ENCODE measurements at regions not wholly inside any gene's neighbourhood (a gene's known extent, or its start where the extent isn't known, plus 50 kb on each side); places are given as distances from the start of the nearest gene placed in this dataset.

- no peak for DNase-seq (ENCODE audit: low read depth)
Measured at GRCh38 chr1:201709564-201710295, 119.2 kb upstream of the IPO9 start.

DNA sequence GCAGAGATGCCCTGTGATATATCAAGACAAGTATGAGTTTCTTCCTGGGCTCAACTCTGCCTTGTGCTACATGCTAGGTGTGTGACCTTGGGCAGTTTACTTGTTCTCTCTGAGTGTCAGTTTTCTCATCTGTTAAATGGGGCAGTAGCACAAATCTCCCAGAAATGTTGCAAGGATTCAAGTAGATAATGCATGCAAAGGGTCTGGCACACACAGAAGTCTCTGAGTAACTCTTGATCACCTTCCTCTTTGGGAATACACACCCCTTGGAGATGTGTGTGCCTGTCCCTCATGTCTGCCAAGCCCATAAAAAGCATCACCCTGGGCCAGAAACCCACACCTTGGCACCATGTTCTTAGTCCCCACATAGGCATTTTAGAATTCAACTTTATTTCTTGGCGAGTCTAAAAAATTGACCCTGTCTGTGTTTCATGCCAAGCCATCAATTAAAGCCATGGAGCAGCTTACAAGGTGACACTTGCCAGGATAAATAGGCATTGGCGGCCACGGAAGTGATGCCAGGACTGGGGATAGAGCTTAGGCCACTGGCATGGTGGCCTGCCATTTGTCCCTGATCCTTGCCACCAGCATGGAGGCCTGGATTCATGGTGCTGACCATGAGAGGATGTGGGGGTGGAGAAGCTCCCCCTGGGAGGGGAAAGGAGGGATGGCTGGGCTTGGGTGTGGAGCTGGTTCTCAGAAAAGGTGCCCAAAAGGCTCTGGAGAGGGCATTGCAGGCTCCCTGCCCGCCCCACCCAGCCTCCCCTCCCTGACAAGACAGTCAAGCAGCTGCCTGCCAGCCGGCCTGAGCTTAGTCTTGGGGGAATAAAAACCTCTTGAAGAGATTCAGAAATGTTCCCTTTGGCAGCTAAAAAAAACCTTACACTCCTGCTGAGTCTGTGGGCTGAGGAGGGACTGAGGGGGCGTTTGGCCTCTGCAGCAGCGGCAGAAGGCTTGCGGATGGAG, 118.0 kb upstream of the IPO9 start:
- DNase-seq (ENCODE audit: low read depth): no peak

DNA sequence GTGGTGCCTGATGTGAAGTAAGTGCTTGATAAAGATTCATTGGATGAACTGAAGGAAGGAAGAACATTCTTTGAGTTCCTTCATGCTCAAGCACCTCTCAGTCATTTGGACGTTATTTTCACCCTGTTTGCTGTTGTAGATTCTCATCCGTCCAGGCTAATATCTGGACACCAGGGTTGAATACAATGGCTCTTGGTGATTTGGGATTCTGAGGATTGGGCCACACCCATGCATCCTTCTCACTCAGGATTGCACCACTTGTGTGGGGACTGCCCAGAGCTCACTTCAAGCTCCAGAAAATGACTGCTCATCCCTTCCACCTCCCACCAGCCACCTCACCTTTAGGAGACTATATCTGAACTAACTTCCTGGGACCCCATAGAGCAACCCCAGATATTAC, 117.1 kb upstream of the IPO9 start:
- no peak for DNase-seq (ENCODE audit: low read depth)

- DNase-seq (ENCODE audit: low read depth): no peak
Measured at GRCh38 chr1:201712387-201713085, 116.4 kb upstream of the IPO9 start.

- DNase-seq (ENCODE audit: low read depth): peak; percentile 91
Measured at GRCh38 chr1:201713086-201713810, 115.7 kb upstream of the IPO9 start.

DNA sequence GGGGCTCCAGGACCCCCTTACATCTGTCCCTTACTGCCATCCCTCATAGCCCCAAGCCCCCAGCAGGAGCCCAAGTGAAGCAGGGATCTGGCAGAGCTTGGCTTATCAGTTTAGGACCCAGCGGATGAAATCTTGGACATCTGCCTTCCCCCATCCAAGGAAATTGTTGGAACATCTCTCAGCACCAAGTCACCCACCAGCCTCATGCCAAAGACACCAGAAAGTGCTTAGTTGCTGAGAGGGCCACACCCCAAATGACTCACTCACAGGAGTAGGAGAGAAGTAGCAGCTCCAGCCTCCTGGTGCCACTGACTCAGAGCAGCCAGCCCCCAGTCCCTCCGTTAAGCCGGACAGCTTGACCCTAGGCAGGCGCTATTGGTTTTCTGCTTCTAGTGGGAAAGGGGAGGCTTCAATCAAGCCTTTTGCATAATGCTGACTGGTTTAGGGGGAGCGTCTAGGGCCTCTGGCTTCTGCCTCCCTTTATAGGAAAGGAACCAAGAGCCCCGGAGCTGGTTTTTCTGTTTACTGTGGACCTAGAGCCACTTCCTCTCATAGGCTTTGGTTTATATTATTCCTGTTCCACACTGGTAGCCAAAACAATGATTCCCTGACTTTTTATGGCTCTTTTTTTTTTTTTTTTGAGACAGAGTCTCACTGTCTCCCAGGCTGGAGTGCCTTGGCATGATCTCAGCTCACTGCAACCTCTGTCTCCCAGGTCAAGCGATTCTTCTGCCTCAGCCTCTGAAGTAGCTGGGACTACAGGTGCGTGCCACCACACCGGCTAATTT, 114.2 kb upstream of the IPO9 start:
- peak; percentile 98 for DNase-seq (ENCODE audit: low read depth)

GRCh38 chr1:201715351-201715750, 113.6 kb upstream of the IPO9 start:
- no peak for DNase-seq (ENCODE audit: low read depth)

GRCh38 chr1:201715801-201716741, 112.9 kb upstream of the IPO9 start:
- no peak for DNase-seq (ENCODE audit: low read depth)

DNA sequence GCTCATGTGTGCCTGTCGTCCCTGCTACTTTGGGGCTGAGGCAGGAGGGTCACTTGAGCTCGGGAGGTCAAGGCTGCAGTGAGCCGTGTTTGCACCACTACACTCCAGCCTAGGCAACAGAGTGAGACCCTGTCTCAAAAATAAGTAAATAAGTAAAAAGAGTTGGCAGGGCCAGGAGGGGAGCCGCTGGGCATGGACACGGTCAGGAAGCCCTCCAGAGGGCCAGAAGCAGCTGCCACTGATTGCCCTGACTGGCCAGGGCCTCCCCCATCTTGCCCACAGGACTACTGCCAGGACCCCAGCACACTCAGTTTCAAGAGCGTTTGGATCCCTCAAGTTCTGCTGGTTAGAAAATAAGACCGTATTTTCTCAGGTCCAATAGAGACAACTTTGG, 112.2 kb upstream of the IPO9 start:
- DNase-seq (ENCODE audit: low read depth): no peak

- DNase-seq (ENCODE audit: low read depth): no peak
Measured at GRCh38 chr1:201717286-201717685, 111.7 kb upstream of the IPO9 start.

GRCh38 chr1:201718346-201719202, 110.4 kb upstream of the IPO9 start:
- no peak for DNase-seq (ENCODE audit: low read depth)

DNA sequence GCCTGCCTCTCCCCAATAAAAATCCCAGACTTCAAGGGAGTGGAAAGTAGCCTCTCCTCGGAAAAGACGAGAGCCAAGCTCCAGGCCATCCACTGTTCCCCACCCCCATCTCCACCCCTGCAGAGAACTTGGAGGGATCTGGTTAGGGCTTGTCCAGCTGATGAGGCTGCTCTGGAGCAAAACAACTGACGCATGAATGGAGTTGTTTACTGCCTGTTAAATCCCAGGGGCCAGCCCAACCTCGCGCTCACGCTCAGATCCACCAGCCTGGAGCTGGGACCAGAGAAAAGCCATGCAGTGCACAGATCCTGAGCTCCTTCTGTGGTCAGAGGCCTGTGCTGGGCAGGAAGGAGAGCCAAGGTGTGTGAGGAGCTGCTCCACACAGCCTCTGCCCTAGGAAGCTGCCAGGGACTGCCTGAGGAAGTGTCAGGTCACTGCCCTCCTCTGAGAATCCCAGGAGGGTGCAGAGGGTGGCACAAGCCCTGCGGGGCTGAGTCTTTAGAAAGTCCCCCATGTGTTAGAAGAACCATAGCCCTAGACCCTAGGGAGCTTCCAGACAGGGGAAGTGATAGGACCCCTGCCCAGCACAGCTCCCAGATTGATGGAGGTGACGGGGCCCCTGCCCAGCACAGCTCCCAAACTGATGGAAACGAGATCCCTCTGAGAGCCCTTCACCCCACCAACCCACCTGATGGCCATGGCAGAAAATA, 109.0 kb upstream of the IPO9 start:
- DNase-seq (ENCODE audit: low read depth): no peak

DNA sequence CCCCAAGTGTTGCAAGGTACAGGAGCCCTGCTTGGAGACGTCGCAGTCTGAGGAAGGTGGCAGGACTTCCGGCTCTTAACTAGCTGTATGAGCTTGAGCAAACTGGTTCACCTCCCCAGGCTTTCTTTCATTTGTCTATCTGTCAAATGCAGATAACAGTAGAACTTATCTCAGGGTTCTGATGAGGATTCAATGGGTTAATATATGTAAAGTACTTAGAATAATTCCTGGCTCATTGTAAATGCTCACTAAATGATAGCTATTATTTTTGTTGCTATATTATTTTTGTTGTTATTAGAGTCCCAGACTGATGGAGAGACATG, 108.5 kb upstream of the IPO9 start:
- DNase-seq (ENCODE audit: low read depth): no peak

DNA sequence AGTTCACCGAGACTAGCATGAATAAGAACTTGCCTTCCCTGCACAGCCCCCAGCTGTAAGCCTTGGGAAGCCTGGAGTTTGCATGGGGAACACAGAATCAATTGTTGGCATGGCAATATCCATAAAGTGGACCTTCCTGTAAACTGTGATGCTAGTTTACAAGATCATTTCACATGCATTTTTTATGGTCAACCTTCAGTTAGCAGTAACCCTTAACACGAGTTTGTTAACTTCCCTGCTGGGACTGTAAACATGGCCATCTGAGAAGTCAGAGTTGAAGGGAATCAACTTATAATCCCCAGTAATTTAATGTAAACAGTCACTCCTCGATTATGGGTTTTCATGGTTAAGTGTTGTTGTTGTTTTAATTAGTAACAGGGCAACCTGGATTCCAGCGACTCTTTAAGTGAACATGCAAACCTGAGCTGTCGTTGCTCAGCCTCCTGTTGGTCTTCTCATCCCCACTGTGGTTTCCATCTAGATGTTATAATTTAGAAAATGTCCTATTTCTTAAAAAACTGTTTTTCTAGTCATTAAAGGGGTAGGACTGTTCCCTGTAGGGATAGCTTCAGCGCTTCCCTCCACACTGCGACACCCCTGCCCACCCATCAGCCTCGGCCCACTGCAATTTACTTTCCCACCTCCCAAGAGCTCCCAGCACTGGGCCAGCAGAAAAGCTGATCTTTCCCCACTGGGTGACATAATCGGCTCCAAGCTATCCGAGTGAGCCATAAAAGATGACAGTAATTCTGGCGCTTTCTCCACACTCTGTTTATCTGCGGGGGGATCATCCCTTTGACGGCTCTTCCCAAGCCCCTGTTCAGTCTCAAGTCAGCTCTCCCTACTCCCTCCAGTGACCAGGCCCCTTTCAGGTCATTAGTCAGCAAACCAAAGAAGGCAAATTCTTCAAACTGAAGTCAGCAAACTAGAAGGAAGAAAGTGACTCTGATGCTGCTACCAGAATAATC, 107.6 kb upstream of the IPO9 start:
- DNase-seq (ENCODE audit: low read depth): no peak

DNA sequence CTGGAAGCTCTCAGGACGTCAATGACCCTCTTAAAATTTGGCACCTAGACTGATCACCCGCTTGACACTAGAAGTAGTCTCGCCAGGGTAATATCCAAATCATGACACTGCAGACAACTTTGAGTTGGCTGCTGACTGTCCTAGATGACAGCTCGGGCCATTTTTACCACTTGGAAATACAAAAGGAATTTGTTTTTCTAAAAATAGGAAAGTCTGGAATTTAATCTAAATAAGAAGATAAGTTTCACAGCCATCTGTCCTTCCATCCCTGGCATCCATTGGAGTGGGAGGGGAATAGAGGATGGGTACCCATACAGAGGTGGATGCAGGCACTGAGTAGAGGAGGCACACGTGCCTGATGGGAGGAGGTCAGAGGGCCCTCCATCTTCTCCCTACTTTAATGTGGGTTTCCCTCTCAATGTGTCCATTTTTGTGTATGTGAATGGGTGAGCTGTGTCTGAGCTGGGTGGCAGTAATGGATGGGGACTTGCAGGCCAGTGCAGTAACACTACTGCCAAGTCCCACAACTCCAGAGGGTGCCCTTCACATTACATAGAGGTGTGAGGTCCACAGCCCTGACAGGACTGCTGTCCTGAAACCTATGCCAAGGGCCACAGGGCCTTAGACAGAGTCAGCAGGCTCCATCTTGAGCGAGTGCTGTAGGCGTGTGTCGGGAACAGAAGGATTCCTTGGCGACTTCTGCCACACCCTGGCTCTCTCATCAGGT, 104.8 kb upstream of the IPO9 start:
- DNase-seq (ENCODE audit: low read depth): no peak

DNA sequence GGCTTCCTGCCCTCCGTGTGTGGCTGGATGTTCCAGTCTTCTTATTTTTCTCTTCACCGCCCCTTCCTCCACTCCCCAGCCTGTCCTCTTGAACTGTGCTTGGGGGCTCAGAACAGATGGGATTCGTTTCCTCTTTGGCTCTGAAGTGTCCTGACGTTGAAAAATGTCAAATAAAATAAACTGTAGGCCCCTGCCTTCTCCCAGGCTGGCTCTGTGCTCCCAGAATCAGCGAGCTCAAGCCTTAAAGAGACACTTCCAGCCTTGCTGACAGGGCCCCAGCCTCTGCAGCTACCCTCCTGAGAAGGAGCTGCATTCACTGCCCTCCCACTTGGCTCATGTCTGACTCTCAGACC, 104.2 kb upstream of the IPO9 start:
- no peak for DNase-seq (ENCODE audit: low read depth)

DNA sequence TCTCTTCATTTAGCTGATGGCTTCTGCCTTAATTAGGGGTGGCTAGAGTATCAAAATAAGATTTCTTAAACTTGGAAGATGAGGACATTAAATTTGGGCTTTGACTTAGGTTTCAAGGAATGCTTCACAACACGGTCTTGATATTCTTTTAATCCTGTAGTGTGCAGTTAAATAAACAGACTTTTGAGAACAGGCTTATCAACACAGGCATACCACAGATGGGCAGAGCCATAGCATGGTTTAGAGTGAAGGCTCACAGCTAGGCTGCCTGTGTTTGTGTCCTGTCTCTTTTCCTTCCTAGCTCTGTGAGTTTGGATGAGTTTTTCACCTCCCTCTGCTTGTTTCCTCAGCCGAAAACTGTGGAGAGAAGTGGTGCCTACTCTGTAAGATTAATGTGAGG, 102.3 kb upstream of the IPO9 start:
- no peak for DNase-seq (ENCODE audit: low read depth)
